ENCODE measurements at regions not wholly inside any gene's neighbourhood (a gene's known extent, or its start where the extent isn't known, plus 50 kb on each side); places are given as distances from the start of the nearest gene placed in this dataset.

- no peak for DNase-seq
Observed at GRCh38 chr22:49266561-49267519, 560.8 kb downstream of the BRD1 start.

- no peak for DNase-seq
Observed at GRCh38 chr22:49264696-49265095, 563.0 kb downstream of the BRD1 start.

DNA sequence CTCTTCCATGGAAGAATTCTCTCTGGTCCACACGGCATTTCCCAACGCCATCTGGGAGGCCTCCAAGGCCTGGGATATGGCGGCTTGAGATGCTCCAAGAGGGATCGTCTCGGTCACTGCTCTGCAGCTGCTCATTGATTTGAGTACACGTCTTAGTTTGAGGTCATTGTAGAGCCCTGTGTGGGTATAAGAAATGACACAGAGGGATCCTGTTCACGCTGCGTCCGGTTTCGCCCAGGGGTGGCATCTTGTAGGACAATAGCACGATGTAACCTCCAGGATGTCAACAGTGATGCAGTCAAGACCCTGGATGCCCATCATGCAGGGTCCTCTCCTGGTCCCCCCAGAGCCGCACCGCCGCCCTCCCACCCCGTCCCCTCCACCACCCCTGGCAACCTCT, 564.6 kb downstream of the BRD1 start:
- no peak for DNase-seq

DNA sequence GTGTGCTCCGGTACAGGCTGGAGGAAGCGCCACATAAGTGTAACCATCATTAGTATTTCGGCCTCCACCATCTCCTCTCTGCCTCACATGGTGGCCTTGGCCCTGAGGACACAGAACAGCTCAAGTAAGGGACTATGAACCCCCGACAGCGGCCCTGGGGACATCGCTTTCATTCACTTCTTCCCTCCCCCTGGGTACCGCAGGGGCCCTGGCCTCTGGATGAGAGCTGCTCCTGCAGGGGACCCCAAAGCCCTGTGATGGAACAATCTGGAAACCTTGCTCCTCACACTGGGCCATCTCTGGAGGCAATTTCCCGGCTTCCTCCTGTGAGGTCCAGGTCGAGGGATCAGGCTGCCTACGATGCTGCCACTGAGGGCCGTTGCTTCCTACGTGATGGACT, 565.5 kb downstream of the BRD1 start:
- no peak for DNase-seq

DNA sequence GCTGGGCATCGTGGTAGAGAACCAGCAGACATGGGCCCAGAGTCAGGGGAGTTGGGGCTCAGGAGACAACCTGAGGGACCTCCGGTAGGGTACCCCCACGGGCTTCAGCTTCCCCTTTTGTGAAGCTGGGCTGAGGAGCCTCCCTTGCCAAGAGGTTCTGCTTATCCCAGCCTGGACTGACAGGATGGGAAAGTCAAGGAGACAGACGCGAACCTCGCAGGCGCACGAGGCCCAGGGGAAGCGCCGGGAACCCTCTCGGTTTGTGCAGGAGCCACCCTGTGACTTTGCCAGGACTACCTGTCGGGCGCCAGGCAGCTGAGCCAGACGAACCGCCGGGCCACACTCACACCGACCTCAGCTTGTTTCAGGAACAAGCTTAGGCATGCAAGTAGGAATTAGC, 566.1 kb downstream of the BRD1 start:
- no peak for DNase-seq

GRCh38 chr22:49260681-49261580, 566.7 kb downstream of the BRD1 start:
- DNase-seq, result no peak

GRCh38 chr22:49259839-49260615, 567.6 kb downstream of the BRD1 start:
- no peak for DNase-seq

- DNase-seq, result no peak
Observed at GRCh38 chr22:49258107-49259010, 569.3 kb downstream of the BRD1 start.

GRCh38 chr22:49257551-49257961, 570.1 kb downstream of the BRD1 start:
- no peak for DNase-seq

GRCh38 chr22:49255741-49256318, 571.8 kb downstream of the BRD1 start:
- DNase-seq, result no peak

DNA sequence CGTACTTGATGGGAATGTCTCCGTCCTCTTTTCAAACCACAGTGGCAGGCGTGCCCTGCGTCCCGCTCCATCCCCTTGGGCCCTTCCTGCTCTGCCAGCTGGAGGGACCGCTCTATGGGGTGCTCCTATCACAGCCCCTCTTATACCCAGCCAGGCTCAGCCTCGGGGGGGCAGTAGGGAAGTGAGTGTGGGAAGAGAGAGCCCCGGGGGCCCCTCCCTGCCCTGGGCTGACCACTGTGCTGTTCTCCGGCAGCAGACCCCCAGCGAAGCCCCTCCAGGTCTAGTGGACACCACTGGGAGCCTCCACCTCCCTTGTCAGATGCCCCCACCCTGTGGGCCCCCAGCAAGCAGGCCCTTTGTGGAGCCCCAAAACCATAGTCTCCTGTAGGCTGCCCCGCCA, 572.5 kb downstream of the BRD1 start:
- DNase-seq, result no peak

GRCh38 chr22:49253656-49254055, 574.0 kb downstream of the BRD1 start:
- DNase-seq, result no peak

DNA sequence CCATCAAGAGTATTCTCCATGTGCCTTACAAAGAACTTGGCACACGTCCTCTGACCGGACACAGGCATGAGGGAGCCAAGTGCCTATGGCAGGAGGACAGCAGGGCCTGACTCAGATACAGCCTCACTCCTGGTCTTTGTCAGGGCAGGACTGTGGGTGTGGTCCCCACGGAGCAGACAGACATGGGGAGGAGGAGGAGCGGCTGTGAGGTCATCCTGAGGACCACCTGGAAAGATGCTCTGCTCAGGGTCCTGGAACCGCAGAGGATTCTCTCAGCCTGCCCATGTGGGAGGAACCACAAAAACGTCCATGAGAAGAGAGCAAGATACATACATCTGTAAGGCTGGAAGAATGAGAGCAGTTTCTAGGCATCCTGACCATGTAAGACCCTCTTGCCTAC, 576.3 kb downstream of the BRD1 start:
- DNase-seq, result no peak

- no peak for DNase-seq
Observed at GRCh38 chr22:49247194-49247924, 580.3 kb downstream of the BRD1 start.

DNA sequence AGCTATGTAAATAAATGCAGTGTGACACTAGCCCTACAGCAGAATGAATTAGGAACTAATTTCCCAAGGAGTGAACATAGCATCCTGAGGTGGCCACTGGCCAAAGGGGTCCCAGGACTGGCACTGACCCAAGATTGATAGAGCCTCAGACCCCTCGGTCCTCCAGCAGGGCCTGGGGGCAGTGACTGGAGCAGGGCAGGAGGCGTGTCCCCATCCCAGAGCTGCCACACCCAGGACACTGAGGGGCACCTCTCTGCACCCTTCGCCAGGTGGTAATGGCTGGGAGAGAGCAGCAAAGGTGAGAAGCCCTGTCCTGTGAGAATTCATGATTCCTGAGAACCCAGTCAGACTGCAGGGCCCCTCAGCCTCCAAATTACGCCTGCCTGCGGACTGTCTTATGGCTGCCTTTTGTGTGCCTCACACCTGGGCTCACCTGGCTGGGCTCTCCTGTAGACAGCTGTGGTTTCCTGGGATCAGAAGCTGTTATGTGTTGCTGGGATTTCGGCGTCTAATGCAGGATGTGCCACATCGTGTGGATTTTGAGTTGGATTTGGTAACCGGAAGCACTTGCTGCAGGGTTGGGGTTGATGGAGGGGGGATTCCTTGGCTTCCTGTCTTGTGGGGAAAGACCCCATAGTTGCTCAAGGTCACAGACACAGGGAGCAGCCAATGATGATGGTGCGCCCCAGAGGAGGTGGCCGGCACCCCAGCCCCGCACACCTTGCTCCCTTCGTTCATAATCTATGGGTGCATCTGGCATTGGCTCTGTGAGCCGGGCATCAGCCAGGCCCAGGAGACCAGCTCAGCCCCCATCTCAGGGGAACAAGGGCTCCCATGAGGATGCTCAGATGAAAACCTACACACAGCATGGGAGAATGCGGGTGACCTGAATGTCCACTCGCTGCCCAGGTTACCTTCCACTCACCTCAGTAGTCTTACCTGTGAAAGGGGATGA, 582.9 kb downstream of the BRD1 start:
- DNase-seq, result no peak

GRCh38 chr22:49243965-49244364, 583.7 kb downstream of the BRD1 start:
- DNase-seq, result no peak

GRCh38 chr22:49243335-49243734, 584.3 kb downstream of the BRD1 start:
- DNase-seq, result no peak

DNA sequence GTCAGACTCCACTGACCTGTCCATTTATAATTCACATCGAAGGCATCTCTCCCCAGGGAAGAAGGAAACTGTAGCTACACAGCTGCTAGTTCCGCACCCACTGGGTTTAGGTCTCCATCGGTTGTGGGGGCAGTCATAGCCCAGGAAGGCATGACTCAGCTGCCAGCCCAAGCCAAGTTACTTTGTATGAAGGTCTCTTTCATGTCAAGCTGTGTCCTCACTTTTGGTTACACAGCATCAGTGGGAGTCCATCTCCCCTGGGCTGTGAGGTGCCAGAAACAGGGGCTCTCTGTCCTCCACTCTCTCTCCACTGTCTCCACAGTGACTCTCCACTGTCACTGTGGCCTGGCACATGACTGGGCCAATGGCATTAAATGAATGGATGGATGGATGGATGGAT, 585.2 kb downstream of the BRD1 start:
- DNase-seq, result no peak

DNA sequence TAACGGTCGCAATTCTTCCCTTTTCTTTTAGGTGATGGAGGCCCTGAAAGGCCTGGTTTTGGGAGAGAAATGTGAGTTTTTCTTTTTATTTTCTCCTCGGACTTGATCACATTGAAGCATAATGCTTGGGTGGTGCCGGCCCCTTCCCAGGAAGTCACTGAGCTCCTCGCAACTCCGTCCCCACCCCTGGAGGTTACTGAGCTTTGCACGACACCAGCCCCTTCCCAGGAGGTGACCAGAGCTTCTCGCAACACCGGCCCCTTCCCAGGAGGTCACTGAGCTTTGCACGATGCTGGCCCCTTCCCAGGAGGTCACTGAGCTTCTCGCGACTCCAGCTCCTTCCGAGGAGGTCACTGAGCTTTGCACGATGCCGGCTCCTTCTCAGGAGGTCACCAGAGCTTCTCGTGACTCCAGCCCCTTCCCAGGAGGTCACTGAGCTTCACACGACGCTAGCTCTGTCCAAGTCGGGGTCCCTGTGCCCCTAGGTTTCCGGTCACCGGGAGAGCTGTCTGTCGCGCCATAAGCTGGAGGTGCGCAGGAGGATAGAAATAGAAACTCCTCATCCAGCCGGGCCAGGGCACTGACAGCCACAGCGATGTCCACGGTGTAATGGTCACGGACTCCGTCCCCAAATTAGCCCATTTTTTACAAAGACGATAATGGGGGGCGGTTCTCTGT, 586.4 kb downstream of the BRD1 start:
- DNase-seq, result no peak
